GM12891 (cell line): ENCODE measurements at regions not wholly inside any gene's neighbourhood (a gene's known extent, or its start where the extent isn't known, plus 50 kb on each side); places are given as distances from the start of the nearest gene placed in this dataset.

Experiments used
- POLR2A ChIP-seq: IDR thresholded peaks from 2 replicates; pipeline ENCODE4 v1.6.1; 2011; ENCODE audit warnings: low read depth, low read length, control low read depth
- POLR2AphosphoS5 ChIP-seq: IDR thresholded peaks from 2 replicates; pipeline ENCODE4 v1.6.1; 2011; ENCODE audit warnings: low read depth, low read length, control low read depth

DNA sequence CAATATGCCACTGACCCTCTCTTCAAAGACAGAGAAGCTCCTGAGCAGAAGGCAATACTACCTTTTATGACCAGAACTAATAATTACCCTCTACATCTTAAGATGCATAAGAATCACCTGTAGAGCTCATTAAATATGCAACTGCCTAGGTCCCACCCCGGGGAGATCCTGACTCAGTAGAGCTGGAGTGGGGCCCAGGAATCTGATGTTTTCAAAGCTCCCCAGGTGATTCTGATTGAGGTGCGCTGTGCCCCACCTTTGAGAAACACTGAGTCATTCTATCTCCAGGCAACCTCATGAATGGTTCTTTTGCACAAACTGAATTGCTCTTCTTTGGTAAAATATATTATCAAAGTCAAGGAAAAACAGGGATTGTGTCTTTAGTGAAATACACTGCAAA, 149.3 kb upstream of the BMP4 start:
- TF ChIP-seq POLR2AphosphoS5 = no peak
- TF ChIP-seq POLR2A = no peak
